Chondrocyte (in vitro differentiated cells): ENCODE measurements at regions not wholly inside any gene's neighbourhood (a gene's known extent, or its start where the extent isn't known, plus 50 kb on each side); places are given as distances from the start of the nearest gene placed in this dataset.

Source experiments
- DNase-seq: peaks from one replicate; pipeline ENCODE4 v3.0.0; 2021; ENCODE audit warnings: mixed read lengths, low spot score
- H3K27ac Mint-ChIP-seq: one replicate; pipeline ENCODE4 v1.8.0; 2021; ENCODE audit warnings: mild to moderate bottlenecking, moderate library complexity, mixed read lengths; ENCODE audit not compliant: unreplicated experiment
- H3K27me3 Mint-ChIP-seq: 2 replicates; pipeline ENCODE4 v1.8.0; 2021; ENCODE audit warnings: low read depth, mixed read lengths
- H3K36me3 Mint-ChIP-seq: 2 replicates; pipeline ENCODE4 v1.8.0; 2021; ENCODE audit warnings: low read depth, mixed read lengths
- H3K4me1 Mint-ChIP-seq: 2 replicates; pipeline ENCODE4 v1.8.0; 2021; ENCODE audit warnings: low read depth, mild to moderate bottlenecking, mixed read lengths
- H3K4me3 Mint-ChIP-seq: one replicate; pipeline ENCODE4 v1.8.0; 2021; ENCODE audit warnings: mild to moderate bottlenecking, moderate library complexity, mixed read lengths; ENCODE audit not compliant: unreplicated experiment
- H3K9me3 Mint-ChIP-seq: 2 replicates; pipeline ENCODE4 v1.8.0; 2021; ENCODE audit warnings: low read depth, mixed read lengths
- TF ChIP-seq, protein P1 (sequence below): fragments of 200-600 bp; sonication (generic); IDR thresholded peaks from 2 replicates; pipeline ENCODE4 v1.5.0; 2021; ENCODE audit warnings: antibody characterized with exemption, mild to moderate bottlenecking, moderate library complexity

GRCh38 chrX:35406386-35406785 lies 391.8 kb upstream of the MAGEB16 start:
- TF ChIP-seq, protein P1, sequence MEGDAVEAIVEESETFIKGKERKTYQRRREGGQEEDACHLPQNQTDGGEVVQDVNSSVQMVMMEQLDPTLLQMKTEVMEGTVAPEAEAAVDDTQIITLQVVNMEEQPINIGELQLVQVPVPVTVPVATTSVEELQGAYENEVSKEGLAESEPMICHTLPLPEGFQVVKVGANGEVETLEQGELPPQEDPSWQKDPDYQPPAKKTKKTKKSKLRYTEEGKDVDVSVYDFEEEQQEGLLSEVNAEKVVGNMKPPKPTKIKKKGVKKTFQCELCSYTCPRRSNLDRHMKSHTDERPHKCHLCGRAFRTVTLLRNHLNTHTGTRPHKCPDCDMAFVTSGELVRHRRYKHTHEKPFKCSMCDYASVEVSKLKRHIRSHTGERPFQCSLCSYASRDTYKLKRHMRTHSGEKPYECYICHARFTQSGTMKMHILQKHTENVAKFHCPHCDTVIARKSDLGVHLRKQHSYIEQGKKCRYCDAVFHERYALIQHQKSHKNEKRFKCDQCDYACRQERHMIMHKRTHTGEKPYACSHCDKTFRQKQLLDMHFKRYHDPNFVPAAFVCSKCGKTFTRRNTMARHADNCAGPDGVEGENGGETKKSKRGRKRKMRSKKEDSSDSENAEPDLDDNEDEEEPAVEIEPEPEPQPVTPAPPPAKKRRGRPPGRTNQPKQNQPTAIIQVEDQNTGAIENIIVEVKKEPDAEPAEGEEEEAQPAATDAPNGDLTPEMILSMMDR, result no peak

GRCh38 chrX:35416782-35417181 lies 381.4 kb upstream of the MAGEB16 start:
- no peak for DNase-seq
- no peak overlapping the region for H3K27ac Mint-ChIP-seq
- no peaks in the 10 kb centered on the region for H3K4me1 Mint-ChIP-seq
- TF ChIP-seq, protein P1, result no peak
- no peak overlapping the region for H3K4me3 Mint-ChIP-seq
- H3K27me3 Mint-ChIP-seq, result no peaks in the 10 kb centered on the region
- H3K36me3 Mint-ChIP-seq, result no peaks in the 10 kb centered on the region
- H3K9me3 Mint-ChIP-seq, result peaks cover 14% of the 10 kb centered on the region

More at GRCh38 chrX:35406386-35406785, 391.8 kb upstream of the MAGEB16 start:
- Mint-ChIP-seq H3K36me3 (no peaks in the 10 kb centered on the region), H3K27me3 (no peaks in the 10 kb centered on the region), H3K4me3 (no peak overlapping the region), H3K9me3 (peaks cover 2% of the 10 kb centered on the region), H3K27ac (no peak overlapping the region), H3K4me1 (no peaks in the 10 kb centered on the region)
- DNase-seq, result no peak

DNA sequence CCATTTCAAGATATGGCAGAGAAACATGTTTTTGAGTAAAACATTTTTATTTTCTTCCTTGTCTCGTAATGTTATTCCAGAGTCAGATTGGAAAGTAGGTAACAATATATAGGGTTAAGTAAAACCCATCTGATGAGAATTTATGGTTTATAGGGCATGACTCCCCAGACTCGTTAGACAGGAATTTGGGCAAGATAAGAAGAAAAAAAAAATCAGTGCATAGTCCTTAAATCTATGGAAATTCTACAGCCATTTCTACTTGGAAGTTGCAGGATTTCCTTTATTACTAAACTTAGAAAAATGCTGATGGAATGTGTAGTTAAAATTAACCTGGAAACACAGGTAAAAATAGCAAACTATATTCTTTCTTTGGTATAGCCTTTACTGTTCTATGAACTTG lies 366.1 kb upstream of the MAGEB16 start:
- H3K9me3 Mint-ChIP-seq, result peaks cover 17% of the 10 kb centered on the region
- TF ChIP-seq, protein P1, result no peak

DNA sequence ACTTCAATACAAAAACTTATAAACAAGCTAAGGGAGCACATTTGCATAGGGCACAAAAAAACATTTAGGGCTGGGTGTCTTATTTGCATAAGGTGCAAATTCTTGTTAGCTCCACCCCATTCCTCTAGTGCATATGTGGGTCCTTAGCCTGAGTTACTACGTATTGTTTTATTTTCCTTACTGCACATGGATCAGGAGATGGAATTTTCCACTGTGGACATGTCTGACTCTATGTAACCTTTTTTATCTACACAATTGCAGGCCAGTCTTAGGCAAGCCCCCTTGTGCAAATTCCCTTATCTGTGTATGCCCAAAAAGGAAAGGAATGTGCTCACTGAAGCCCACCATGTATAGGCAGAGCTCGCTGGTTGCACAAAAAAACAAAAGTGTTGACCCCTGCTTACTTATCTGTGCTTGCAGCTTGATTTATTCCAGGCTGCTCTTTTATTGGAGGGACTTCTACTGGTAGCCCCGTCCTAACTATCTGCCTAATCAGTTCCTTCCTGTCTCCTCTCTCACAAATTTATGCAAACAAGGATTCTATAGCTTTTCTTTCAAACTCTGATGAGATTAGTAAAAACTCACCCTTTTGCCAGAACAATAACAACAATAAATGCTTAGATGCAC lies 359.0 kb upstream of the MAGEB16 start:
- H3K27ac Mint-ChIP-seq, result no peak overlapping the region
- no peak overlapping the region for H3K4me3 Mint-ChIP-seq

More for the DNA sequence above, 366.1 kb upstream of the MAGEB16 start:
- Mint-ChIP-seq H3K27ac (no peak overlapping the region), H3K4me1 (no peaks in the 10 kb centered on the region), H3K27me3 (no peaks in the 10 kb centered on the region), H3K36me3 (no peaks in the 10 kb centered on the region), H3K4me3 (no peak overlapping the region)
- DNase-seq, result no peak

DNA sequence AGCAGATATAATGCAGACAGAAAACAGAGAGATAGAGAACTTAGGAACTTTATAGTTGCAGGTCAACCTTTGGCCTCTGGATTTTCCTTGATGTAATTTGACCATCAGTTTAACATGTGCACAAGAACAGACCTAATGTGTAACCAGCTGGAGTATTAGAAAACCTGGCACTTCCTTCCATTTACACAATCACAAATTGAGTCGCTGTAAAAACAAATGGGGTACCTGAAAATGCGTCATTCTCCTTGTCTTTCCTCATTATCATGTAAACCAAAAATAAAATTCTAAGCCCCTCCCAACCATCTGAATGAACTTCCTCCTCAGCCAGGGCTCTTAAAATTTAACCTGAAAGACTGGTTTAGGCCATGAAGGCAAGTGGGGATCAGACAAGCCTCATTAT lies 358.4 kb upstream of the MAGEB16 start:
- Mint-ChIP-seq H3K36me3 (no peaks in the 10 kb centered on the region), H3K4me3 (no peak overlapping the region), H3K27me3 (no peaks in the 10 kb centered on the region), H3K9me3 (peaks cover 16% of the 10 kb centered on the region), H3K4me1 (no peaks in the 10 kb centered on the region), H3K27ac (no peak overlapping the region)
- no peak for DNase-seq
- TF ChIP-seq, protein P1, result no peak

More for the DNA sequence above, 359.0 kb upstream of the MAGEB16 start:
- H3K36me3 Mint-ChIP-seq, result no peaks in the 10 kb centered on the region
- TF ChIP-seq, protein P1, result no peak
- H3K4me1 Mint-ChIP-seq, result no peaks in the 10 kb centered on the region
- no peak for DNase-seq
- H3K27me3 Mint-ChIP-seq, result no peaks in the 10 kb centered on the region
- peaks cover 14% of the 10 kb centered on the region for H3K9me3 Mint-ChIP-seq
